ENCODE measurements at regions not wholly inside any gene's neighbourhood (a gene's known extent, or its start where the extent isn't known, plus 50 kb on each side); places are given as distances from the start of the nearest gene placed in this dataset.
"Not testable (repeated sequence)": the region's sequence is repeated elsewhere in the genome, so short reads cannot be mapped to it uniquely, and the experiment has no call there.

DNA sequence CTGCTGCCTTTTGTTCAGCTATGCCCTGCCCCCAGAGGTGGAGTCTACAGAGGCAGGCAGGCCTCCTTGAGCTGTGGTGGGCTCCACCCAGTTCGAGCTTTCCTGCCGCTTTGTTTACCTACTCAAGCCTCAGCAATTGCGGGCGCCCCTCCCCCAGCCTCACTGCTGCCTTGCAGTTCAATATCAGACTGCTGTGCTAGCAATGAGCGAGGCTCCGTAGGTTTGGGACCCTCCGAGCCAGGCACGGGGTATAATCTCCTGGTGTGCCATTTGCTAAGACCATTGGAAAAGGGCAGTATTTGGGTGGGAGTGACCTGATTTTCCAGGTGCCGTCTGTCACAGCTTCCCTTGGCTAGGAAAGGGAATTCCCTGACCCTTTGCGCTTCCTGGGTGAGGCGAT, 51.9 kb downstream of the DIPK2A start:
- DNase-seq = not testable (repeated sequence)

DNA sequence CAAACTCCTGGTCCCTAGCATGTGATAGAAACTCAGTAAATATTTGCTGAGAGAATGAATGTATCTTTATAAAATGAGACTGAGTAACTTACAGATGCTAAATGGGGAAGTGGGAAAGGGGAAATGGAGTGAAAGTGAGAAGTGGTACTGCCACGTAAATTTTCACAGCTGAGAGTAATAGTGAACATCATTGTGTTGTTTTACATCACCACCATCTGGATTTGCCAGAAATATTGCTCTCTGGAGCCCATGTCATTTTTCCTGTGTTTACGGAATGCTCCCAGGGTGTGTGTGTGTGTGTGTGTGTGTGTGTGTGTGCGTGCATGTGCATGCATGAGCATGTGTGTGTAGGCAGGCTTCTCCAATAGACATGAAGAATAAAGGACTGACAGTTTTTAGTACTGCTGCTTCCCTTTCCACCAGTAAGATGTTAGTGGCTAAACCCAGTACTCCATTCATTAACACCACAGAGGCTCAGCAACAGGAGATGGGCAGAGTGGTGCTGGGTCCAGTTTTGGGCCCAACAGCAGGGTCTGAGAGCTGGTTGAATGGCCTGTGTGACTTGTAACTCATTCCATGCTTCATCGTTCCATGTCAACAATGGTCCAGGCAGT, 57.3 kb downstream of the DIPK2A start:
- no peak for DNase-seq

DNA sequence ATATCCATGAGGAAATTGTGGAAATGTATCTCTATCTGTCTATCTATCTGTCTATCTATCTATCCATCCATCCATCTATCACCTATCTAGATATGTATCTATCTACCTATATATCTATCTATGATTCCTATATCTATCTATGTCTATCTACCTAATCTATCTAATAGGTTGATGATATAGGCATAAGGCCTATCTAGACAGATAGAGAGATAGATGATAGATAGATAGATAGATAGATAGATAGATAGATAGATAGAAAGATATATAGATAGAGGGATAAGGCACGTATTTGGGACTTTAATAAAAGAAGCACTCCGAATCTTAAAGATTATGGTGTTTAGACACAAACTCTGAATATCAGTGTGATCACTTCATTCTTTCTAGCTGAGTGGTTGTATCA, 58.1 kb downstream of the DIPK2A start:
- no peak for DNase-seq

DNA sequence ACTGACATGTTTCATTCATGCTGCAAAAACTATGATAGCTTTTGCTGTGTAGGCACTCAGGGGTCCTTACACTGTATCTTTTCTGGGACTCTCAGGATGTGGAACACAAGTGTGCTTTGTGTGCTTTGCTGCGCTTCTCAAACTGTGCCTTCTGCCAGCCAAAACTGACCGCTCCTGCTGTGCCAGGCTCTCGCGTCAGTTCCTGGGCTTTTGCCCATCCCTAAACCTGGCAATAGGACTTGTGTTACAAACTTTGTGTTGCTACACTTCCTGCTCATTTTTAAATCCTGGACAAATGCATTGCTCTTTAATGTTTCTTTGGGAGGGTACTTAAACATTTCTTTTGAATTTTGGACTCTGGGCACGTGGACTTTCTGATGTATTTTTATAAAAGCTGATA, 60.3 kb downstream of the DIPK2A start:
- no peak for DNase-seq

DNA sequence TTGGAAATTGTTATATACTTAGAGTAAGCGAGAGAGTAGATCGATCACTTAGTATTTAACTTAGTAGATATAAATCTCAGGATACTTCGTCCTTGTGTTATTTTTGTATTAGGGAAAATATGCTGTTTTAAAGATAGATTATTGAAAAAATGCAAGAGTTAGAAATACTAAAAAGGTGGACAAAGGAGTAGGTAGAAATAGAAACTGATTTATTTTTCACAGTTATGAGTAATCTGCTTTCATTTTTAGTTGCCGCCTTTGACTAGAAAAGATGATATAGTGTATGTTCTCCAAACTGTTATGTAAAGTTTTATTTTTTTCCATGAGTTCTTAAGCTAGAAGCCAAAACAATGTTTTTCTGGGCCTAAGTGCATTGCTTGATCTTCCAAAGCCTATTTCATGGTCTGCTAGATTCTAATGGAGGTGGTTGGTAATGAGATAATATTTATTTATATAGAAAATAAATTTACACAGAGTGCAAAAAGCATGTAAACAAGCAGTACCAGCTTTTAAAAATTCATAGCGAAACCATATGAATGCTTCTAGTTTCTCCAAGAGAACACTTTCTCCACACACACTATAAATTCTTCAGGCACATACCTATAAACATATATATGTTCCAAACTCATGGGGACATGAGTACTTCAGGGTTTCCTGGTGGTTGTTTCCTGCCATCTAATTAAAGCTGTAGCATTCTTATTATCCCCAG, 61.1 kb downstream of the DIPK2A start:
- no peak for DNase-seq

DNA sequence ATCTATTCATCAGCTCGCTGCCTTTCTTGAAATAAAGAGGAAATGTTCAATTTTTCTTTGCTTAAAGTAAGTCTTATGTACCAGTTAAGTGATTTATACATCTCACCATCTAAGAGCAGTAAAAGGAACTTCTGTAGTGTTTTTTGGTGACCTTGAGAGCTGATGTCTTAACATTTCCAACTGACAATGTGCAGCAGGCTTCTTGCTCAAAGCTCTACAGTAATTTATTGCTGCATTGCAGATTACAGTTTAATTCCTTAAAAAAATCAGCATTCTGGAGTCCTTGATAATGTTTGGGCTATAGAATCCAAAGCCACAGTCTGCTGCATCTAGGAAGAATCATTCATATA, 61.6 kb downstream of the DIPK2A start:
- DNase-seq = no peak

DNA sequence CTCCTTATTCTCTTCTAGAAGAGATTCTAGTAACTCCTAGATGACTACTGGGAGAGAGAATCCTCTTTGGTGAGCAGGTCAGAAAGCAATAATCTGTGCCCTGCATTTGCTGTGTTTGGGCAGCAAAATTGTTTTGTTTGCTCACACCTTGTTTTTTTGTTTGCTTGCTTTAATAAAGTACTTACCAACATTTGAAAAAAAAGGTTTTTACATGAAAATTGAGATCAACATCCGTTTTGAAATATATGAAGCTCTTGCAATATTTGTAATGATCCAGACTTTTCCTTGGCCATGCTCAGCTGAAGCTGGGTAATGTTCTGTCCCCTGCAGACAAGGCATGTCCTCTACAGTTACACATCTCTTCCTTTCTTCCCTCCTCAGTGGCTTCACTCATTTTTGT, 62.2 kb downstream of the DIPK2A start:
- no peak for DNase-seq

DNA sequence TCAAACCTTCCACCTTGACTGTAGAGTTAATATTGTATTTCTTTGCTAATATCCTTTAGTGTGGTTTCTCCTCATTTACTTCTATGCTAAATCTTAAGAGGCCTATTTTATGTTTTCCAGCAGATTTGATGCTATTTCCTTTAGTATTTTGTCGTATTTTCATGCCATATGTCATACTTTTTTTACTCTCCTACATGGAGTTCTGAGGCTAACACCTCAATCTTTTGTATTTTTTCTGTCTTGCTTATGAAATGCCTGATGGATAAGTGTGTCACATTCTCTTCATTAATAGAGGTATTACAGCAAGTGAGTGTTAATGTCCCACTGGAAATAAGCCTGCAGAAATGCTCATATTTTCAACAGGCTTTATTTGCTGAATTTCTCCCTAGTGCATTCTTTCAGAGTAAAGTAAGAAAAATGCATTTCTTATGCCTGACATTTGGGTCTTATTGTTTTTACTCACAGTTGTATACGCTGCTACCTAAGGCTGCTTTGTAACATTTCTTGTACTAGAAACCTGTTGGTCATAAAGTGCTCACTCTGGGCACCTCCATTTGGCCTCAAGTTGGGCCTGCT, 63.2 kb downstream of the DIPK2A start:
- no peak for DNase-seq

DNA sequence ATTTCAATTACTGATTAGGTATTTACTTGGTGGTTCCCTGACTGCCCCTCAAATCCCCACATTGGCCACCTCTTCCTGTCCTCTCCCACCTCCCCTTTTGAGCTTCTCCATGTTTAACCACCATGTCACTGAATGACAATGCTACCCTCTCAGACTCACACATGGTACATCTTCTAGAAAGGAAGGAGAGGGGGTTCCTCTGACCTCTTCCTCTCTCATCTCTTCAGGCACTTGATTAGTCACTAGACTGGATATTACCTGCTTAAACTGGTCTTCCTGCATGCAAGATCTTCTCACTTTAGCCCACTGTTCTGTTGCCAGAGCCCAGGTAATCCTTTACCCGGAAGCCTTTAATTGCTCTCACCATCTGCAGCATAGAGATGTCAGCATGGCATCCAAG, 64.9 kb downstream of the DIPK2A start:
- no peak for DNase-seq

DNA sequence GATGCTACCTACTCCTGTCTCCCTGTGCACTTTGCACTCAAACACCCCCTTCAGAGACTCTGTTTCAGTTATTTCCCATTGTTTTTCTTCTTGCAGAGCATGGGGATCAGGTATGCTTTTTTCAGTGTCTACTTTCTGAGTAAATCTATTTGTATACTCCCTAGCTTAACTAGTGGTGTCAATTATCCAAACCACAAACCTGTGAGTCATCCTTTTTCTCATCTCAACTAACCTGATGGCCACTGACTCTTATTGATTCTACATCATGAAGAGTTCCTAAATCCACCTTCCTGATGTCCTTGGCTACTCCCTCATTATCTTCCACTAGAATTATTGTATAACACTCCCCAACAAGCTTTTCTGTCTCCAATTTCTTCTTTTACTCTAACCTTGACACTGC, 68.0 kb downstream of the DIPK2A start:
- DNase-seq = no peak

DNA sequence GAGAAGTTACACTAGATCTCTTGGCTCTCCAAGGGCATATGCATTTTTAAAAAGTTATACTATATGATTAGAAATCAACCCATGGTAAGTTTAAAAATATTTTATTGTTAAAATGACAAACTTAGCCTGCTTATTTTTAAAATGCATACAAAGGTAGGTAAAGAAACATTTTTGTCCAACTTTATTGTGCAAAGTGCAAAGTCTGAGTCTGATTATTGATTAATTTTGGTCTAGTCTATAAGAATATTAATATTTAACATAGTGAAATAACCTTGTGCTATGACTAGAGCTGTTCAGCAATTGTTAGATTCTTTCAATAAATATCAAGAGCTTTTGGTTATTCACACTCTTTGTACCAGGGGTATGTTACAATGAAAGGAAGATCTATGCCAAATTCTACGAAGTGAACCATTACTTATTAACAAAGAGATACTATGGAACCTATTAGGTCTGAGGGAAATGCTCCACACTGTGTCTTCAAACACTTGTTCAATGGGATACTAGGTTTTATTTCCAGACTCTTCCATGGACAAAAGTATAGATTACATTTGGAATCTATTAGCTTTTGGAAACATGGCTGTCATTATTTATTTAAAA, 70.4 kb downstream of the DIPK2A start:
- no peak for DNase-seq

DNA sequence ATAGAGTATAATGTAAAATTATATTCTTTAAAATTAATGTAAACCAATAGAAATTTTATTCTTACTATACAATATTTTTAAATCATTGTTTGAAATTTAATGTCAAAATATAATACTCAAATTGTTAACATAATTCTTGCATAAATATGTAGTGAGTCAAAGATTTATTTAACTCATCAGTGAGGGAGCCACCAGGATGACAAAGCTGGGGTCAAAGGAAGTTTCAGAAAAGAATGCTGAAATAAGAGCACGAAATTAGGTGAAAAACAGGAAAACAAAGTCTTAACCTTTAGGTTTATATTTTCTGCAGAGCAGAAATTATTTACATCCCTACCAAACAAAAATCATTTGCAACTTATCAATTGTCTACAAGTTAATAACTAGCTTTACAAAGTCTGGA, 74.1 kb downstream of the DIPK2A start:
- DNase-seq = no peak

DNA sequence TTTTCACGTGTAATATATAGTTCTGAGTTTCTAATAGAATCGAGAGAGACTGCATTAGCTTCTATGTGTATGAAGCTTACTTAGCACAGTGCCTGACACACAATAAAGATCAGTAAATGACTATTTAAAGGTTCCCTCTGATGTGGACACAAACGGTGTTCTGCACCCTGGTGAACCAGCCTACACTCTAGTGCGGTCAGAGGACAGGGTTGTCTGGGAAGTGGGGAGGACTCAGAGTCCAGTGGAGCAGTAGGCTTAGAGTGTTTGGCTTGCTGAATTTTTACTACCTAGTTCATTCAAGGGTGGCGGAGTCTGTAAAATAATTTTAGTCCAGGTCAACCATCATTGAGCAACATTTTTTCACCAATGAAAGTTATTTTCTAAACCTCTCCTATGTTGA, 77.8 kb downstream of the DIPK2A start:
- DNase-seq = no peak

DNA sequence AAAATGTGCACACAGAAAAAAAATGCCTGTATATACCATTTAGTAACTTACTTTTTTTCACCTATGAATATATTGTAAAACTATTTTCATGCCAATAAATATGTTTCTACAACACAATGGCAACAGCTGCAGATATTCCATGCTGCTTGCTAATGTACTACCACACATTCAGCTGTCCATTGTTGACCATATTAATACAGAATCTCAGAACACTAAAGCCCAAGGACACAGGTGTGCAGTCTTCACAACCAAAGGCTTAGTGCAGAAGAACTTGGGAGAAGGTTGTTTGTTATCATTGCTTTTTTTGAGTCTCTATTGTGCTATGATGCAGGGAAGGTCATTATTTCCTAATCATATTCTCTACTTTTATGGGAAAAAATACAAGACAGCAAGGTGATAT, 79.6 kb downstream of the DIPK2A start:
- no peak for DNase-seq

DNA sequence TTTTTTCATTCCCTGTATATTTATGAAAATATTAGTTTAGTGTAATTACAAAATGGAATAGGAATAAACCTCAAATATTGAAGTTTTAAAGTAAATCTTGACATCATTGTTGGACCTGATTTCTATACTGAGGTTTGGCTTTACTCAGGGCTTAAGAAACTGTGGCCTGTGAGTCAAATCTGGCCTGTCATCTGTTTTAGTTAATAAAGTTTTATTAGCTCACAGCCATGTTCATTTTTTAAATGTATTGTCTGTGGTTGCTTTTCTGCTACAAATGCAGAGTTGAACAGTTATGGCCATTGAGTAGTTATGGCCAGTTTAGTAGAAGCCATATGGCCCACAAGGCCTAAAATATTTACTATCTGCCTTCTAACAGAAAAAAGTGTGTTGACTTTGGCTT, 80.7 kb downstream of the DIPK2A start:
- DNase-seq = no peak

DNA sequence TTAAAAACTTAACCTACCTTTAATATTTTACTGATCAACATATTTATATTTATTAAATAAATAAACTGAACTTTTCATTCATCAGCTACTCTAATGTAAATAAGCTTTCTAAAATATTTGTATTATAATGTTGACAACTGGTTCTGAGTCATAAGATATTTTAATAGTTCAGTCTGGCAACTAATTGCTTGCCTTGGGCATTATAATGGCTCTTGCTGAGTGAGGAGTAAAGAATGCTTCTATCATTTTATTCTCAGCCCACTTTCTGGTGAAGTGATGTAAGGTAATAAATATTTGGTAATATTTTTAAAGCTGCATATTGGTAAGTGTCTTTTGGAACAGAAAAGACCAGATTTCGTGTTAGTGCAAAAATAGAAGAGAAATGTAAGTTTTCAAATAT, 81.5 kb downstream of the DIPK2A start:
- DNase-seq = no peak

DNA sequence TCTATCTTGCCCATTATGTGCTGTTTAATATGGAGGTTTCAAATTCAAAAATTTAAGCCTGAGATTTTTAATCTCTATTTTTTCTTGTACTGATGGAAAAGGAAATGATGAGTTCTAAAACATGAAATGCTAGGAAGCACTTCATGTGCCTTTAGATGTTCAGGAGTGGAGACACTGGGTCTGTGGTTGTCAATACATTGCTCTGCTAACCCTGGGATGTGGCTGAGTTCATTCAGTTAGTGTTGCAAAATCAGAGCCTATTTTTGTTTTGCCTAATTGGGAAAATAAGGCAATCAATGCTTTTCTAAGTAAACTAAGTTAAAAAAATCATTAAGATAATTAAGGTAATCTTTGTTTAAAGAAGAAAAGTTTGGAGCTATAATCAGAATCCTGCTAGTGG, 83.1 kb downstream of the DIPK2A start:
- no peak for DNase-seq

DNA sequence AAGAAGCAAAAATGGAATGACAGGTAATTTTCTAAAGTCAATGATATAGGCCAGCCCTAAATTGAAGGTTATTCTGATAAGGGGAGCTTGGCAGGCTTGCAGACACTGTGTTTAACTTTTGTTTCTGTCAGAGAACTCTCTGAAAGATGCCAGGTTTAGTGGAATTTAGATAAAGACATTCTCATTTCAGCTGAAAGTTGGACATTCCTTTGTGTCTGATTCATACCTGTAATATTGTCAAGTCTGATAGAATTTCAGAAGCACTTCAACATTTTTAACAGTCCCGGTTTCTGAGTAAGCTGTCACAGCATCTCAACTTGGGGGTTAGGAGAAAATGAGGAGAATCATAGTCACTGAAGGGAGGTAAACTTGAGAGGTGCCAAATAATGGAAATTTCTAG, 84.0 kb downstream of the DIPK2A start:
- DNase-seq = no peak

DNA sequence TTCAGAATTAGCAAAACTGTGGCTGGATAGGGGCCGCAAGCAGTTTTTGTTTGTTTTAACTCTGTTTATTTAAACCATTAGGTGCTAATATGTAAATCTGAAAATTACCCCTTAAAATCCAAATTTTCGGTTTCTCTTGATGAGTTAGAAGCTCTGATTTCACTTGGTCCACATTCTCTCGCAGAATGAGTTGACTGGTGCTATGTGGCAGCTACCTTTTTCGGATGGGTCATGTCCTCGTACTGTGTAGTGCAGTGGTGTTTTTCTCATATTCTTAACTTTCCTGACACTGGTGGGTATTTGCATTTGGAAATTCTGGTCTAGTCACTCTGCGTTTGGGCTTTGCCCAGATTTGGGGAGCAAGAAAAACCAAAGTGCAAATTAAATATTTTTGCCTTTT, 87.1 kb downstream of the DIPK2A start:
- DNase-seq = no peak

DNA sequence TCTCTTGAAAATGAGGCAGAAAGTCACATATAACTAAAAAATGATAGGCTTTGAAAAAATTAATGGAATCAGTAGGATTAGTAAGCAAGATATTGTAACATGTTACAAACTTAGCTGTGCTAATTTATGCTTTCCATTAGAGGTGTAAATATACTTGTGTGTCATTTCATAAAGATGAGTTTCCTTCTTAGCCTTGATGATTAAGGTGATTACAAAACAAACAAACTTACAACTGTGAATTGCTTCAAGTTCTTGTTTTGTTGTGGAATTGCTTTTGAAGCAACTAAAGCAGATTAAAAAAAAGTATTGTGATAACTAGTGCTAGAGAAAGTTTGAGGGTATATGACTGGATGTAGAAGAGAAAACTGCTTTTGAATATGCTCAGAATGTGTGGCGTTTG, 87.9 kb downstream of the DIPK2A start:
- no peak for DNase-seq

DNA sequence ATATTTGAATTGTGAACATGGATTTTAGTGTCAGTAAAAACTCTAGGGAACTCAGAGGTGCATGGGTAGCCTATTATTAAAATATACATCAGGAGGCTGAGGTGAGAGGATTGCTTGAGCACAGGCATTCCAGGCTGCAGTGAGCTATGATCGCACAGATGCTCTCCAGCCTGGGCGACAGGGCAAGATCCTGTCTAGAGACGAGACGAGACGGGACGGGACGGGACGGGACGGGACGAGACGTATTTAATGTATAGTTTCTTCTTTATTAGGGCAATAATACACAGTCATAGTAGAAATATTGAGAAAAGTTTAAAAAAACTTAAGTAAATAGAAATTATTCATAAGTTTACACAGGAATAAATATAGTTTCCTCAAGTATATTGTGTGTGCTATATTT, 89.3 kb downstream of the DIPK2A start:
- no peak for DNase-seq

DNA sequence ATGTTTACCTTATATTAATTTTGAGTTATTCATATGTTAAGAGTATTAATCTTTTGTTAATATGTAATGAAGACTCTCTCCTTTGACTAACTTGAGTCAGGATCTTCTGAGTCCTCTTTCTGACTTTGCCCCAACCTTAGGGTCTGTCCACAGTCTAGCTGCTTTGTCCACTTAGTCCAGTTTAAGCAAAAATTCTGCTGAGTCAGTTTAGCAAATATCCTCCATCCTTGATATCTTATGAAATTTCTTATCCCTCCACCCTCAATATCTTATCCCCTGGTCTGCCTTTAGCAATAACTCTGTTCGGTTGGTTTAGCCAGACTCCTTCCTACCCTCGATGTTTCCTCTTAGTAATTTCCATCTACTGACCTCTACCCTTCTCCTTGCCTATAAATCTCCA, 91.7 kb downstream of the DIPK2A start:
- DNase-seq = no peak

DNA sequence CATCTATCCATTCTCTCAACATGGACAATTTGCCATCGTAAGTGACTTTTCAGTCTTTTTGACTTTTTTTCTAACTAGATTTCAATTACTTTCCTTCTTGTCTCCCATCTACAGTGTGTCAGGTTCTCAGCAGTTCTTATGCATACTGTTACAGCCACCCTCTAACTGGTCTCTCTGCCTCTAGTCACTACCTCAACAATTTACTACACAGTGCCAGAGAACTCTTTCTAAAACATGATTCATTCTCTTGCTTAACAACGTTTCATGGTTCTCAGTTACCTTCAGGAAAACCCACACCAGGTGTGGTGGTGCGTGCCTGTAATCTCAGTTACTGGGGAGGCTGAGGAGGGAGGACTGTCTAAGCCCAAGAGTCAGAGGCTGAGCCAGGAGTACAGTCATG, 95.4 kb downstream of the DIPK2A start:
- DNase-seq = no peak

DNA sequence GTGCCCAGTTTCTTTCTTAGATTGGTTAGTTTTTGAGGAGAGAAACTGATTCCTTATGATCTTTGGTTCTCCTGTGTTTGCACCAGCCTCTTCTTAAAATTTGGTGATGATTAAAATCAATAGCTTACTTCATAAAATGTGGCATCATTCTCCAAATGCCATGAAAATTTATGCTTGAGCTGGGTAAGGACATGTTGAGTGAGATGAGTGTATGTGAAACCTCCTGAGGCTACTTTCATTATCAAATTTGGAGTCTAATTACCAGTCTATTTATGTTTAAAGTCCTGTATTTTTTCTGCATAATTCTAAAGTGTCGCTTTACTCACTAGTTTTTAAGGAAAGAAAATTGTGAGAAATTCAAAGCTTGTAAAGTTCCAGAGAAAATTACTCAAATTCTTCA, 102.1 kb downstream of the DIPK2A start:
- DNase-seq = no peak

DNA sequence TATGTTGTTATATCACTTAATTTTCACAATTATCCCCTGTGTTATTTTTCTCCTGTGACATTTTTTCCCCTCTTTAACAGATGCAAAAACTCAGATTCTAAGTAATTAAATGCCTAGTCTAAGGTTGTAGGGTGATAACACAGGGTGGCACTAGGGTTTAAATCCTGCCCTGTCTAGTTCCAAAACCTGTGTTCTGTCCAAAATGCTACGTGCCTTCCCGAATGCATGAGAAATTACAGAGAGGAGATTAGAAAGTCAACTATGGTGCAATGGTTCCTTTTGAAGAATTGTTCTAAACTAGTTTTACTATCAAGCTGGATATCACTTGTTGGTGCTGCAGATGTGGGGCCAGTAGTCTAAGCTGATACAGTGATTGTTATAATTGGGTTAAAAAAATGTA, 108.0 kb downstream of the DIPK2A start:
- no peak for DNase-seq
